GM21447 (cell line): ENCODE measurements at regions not wholly inside any gene's neighbourhood (a gene's known extent, or its start where the extent isn't known, plus 50 kb on each side); places are given as distances from the start of the nearest gene placed in this dataset.

Experiments
- ATAC-seq: cut with Tn5 transposase; IDR thresholded peaks from one replicate; pipeline ENCODE4 v1.9.1; 2021; ENCODE audit not compliant: unreplicated experiment

DNA sequence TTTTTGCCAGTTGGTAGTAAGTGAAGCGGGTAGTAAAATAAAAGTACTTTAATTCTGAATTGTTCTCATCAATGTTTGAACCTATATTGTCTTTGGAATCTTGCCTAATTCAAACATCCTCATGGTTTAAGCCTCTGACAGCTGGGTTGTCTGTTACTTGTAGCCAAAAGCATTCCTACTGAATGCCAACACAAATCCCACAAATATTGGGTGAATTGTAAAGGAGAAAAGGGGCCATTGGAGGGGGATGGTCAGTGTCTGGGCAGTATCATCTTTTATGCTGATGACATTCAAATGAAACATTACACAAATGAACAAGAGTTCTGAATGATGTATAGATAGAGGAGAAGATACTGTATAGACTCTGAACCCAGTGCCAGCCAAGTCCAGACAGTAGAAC is 309.5 kb downstream of the OSTF1 start:
- ATAC-seq: no peak

DNA sequence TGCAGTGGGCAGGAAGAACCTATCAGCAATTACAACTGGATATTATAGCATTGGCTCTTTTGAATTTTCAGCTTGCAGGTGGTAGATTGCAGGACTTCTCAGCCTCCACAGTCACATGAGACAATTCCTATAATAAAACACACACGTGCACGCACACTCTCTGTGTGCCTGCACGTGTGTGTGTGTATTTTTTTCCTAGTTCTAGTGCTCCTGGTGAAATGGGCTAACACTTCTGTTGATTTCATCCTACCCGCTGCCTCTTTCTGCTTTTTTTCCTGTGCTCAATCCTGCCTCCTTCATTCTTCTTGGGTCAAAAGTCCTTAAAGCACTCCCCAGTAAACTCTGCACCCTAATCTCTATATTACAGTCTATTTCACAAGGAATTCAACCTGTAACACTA is 320.1 kb downstream of the OSTF1 start:
- no peak for ATAC-seq

DNA sequence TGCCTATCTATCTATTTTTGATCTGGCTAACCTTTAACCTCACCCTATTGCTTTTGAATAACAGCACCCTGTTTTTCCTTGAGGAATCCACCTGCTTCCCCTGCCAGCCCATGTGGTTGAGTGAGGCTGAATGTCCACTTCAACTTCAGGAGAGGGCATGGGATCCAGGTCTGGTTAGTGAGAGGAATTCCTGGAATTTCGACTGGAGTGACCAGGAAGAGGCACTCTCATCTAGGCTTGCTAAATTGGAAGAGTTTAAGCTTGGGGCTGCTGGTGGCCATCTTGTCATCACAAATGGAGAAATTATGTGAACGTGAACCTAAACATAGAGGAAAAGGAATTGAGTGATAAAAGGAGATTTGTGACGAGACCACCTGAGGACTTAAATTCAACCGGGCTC is 322.1 kb downstream of the OSTF1 start:
- ATAC-seq: no peak

DNA sequence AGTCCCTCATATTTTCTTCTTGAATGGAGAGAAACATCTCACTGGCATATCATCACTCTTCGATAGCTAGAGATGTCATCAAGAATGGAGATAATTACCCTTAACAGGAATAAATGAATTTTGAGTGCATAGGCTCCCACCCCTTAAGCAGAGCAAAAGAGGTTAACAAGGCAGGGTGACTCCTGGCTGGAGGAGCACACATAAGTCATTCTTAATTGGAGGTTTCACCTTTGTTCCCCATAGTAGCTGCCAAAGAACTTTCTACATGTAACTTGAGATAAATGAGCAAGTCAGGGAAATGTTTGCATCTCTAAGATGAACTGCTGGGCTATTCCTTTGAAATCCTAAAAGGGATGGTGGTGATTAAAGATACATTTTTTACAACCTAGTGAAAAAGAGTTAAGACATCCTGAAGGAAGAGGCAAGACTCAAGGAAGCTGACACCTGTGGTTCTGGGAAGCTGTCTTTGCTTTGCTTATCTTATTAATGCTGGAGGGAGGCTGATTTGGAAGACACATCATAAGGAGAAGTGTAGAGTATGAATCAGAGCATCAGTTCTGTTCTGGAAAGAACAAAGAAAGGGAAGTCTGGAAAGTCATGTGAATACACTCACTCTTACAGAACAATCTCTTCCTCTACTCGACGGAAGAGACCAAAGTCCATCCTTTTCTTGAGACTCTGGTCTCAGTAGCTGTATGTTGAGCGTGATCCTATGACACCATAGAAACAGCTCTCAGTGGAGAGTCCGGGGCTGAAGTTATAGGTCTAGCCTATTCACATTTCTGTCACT is 326.3 kb downstream of the OSTF1 start:
- ATAC-seq: no peak

DNA sequence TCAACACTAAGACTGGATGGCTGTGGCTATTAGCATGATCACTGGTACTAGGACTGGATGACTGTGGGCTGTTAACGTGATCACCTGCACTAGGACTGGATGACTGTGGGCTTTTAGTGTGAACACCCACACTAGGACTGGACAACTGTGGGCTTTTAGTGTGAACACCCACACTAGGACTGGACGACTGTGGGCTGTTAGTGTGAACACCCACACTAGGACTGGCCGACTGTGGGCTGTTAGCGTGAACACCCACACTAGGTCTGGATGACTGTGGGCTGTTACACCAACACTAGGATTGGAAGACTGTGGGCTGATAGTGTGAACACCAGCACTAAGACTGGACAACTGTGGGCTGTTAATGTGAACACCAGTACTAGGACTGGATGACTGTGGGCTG is 329.2 kb downstream of the OSTF1 start:
- no peak for ATAC-seq

DNA sequence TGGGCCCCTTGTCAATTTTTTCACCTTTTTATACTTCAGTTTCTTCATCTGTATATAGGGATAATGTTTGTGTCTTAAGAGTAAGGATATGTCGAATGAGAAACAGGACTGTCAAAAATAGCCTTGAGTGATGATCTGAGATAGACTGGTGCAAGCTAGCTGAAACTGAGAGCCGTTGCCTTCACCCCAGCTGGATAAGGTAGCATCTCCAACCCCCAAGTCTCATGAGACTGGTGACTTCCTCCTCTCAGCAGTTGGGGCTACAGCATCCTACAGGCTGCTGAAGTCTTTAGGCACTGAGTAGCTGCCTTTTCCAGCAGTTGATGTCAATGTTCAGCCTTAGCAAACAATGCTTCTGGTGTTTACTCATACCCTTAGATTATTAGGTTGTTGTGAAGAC is 330.2 kb downstream of the OSTF1 start:
- ATAC-seq: no peak

DNA sequence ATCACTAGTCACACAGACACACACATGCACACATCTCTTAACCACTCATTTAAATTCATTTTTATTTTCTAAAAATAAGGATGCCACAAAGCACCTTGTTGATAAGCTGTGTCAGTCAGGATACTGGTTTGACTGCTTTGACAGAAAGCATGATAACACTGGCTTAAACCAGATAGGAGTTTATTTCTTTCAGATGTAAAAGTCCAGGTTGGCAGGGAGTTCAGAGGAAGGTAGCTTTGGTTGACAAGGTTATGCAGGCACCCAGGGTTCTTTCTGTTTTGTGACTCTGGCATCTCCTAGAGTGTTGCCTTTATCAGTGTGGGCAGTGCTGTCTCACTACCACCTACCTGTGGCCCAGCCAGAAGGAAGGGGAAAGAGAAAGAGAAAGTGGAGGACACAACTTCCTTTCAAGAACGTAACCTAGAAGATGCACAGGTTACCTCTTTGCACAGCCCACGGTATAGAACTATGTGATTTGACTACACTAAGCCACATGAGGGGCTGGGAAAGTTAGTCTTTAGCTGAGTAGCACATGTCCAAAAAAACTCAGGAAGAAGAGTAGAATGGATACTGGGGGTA is 334.7 kb downstream of the OSTF1 start:
- no peak for ATAC-seq

DNA sequence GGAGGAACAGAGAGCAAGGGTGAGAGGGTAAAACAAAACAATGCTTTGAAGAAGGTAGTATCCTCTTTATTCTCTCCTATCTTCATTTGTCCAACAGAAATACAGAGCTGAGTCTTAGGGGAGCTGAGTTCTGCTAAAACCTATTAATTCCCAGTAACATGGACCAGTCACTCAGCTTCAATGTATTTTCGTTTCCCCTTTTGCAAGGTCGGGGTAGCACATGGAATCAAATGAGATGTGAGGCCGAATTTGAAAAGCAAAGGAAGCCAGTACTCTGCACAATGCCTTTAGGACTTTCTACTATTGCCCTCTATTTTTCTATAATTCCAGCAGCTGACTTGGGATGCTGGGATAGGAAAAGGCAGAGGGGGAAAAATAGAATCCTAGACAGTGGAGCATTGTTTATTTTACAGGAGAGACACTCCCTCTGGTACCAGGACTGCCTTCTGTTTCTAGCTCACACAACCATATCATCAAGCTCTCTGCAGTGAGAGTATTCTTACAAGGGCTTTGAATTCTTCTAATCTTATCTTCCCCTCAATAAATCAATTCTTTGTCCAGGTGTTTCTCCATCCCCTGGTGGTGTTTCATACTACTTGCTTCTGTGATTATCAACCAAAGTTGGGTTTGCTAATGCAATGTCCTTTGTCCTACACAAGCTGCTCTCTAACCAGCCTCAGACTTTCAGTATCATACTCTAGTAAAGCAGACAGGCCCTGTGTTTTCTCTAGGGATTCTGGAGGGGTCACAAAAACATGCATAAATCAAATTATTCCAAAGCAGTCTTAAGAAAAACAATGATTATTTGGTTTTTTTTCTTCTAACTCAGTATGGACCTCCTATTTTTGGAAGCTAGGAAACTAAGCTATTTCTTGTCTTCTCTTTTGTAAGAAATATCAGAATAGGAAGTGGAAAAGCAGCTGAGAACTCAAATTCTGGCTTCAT is 341.5 kb downstream of the OSTF1 start:
- no peak for ATAC-seq

DNA sequence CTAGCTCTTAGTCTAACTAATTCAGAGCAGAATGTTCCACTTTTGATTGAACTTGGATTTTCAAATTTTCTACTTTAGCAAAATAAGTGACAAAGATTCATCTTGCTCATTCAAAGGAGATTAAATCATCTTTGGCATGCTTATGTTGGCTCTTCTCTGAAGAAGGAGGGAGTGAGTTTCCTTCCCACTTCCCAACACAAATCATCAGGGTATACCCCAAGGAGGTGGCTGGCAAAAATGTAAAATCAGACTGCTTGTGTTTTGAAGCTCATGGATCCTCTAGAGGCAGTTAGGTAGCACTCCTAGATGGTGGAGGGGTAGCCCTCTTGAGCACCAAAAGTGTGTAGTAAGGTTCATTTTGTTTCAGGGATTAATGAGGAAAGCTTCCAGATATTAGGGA is 343.1 kb downstream of the OSTF1 start:
- ATAC-seq: no peak

DNA sequence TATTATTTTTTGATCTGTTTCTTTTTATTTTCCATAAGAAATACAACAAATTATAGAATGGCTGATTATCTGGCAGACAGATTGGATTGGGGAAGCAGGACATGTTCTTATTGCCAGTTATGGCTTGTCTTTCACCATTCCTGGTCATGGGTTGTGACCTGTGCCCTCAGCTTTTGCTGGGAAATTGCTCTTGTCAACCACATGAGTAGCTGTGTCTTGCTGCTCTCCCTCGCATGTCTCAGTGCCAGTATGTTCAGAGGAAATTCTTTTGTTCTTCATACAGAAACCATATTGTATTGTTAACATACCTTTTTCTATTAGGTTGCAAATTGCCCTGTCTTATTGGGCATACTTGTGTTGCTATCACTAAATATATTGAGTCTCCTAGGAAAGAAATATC is 344.1 kb downstream of the OSTF1 start:
- no peak for ATAC-seq

DNA sequence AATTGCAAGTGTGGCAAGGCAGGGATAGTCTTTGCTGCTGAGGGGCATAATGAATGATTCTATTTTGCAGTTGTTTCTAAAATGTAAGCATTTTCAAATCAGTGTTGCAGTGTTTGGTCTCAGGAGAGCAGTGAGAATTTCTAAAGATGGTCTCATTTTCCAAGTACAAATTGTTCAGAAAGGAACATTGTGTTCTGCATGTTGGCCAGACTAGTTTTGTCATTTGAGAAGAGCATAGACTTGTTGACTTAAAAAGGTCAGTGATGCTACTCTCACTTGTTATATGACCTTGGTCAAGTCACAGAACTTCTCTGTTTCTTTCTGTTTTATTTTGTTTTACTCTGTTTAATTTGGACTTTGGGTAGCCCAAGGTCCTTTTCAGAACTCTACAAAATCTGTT is 344.6 kb downstream of the OSTF1 start:
- ATAC-seq: no peak

DNA sequence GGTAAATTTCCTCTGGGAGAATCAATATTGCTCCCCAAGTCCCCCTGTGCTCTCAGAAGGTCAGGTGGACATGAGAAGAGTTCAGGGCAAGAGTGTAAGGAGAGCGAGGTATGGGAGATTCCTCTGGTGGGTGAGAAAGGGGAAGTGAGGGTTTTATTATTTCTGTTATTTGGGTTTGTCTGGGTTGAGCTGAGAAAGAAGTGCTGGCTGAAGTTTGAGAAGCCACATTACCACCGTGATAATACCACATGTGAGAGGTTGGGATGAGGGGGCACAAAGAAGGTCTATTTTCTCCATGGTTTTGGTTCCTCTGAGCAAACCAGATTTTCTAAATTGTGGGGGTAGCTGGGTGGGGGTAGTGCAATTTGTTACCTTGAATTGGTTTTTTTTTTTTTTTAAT is 350.4 kb downstream of the OSTF1 start:
- ATAC-seq: no peak

DNA sequence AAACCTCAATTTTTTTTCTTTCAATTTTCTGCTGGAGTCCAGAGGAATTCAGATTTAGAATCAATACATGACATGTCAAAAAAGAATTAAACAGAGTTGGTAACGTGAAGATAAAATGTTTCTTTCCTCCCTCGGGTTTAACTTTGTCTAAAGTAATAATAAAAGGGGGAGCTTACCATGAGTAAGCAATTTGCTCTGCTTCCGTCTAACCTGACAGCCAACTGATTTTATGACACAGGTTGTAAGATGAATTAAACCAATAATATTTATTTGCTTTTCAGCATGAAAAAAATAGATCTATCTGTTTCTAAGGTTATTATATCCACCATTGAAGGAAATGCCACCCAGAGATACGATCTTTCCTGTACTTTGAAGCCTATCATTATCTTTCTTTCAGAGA is 352.6 kb downstream of the OSTF1 start:
- no peak for ATAC-seq

DNA sequence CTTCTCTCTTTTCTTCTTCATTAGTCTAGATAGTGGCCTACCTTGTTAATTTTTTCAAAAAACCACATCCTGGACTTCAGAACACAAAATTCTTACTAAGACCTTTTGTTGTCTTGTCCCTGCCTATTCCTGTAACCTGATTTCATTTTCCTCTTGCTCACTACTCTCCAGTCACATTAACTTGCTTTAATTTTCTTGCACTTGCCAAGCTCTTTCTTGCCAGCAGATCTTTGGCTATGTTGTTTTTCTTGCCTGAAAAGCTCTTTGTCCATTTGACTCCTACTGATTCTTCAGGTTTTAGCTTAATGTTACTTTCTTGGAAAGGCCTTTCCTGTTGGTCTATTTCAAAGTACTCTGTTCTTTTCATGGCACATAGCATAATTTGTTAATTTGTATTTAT is 356.8 kb downstream of the OSTF1 start:
- no peak for ATAC-seq

DNA sequence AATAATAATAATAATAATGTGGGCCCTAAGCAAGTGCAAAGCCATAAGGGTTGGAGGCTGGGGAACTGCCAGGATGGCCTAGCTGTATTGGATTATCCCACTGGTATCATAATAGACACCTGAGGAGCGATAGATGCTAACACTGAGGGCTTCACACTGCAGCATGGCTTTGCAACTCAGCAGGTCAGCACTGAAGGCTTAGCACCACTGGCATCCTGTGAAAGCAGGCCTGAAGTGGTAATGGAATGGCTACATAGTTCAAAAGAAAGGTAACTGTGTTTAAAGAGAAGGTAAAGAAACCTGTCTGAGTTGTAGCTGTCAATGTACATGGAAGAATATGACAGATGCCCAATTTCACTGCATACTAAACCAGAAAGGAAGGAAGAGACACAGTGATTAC is 359.0 kb downstream of the OSTF1 start:
- ATAC-seq: no peak

DNA sequence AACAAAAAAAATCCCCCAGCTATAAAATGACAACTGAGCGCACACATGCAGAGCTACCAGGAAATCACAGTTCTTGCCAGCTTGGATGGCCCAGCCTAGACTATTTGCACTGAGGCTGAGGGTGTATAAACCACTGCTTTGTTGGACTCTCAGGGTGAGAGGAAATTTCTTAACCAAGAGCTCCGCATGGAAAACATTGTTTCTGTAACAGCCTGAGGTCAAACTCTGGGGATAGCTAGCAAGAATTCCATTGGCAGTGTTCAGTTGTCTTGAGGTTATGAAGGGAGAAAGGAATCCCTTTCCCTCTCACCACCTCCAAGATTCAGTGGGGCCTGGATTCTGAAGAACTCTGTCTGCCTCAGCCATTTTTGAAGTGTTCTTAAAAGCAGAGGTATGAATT is 360.0 kb downstream of the OSTF1 start:
- no peak for ATAC-seq

DNA sequence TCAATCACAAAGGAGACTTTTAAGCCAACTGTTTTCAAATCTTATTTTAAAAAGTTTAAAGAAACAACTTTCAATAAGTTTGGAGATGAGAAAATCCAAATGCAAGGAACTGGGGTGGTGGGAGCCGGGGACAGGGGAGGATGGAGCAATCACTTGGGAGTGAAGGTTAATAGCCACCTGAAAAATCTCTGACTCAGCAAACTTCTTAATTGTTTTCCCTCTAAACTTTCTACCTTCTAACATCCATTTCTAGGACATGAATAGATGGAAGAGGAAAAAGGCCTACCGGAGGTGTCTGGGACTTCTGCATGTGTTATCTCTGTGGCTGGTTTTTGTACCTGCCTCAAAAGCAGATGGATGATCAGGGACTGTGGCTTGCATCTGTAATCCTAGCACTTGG is 360.6 kb downstream of the OSTF1 start:
- ATAC-seq: no peak

DNA sequence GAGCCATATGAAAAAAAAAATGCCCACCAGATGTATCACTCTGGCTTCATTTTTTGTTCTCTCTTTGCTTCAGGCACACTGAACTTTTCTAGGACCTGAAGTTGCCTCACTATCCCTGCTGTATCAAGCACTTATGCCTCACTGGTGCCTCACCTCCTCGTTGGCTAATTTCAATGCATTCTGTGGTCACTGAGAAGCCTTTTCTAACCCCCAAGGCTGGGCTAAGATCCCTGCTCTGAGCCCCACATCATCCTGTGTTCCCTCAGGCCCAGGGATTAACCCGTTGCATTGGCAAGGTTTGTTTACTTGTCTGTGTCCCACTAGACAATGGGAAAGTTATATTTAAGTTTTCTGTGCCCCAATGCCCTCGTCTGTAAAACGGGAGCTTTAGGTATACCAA is 362.7 kb downstream of the OSTF1 start:
- no peak for ATAC-seq

DNA sequence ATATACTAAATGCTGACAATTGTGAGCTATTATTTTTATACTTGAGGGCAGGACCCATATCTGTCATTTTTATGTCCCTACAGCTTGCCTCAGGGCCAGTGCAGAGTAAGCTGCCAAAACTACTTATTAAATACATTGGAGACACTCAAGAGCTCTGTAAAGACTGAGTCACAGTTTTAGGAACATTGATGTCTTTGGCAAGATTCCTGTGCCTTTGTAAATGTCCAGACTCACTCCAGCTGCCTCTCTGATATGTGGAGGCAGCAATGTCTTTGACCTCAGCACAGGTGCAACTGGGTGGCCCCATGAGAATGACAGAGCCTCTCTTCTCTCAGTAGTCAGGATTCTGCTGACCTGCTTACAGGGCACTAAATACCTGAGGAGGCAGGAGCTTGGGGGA is 363.2 kb downstream of the OSTF1 start:
- ATAC-seq: no peak

DNA sequence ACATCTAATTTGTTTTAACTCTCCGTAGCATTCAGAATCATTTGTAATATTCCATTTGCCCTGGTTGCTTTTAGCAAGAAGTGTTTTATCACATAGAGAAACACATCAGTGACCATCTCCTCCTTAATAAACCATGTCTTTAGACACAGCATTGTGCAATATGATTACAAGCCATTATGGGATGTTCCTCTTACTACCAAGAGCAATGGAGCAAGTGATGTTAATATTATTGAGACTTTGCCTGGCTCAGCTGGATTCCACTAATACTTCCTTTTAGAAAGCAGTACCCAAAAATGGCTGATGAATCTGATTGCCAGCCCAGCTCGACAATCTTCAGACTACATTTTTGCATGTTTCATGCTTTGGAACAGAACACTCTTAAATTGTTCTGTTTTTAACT is 364.2 kb downstream of the OSTF1 start:
- ATAC-seq: no peak

DNA sequence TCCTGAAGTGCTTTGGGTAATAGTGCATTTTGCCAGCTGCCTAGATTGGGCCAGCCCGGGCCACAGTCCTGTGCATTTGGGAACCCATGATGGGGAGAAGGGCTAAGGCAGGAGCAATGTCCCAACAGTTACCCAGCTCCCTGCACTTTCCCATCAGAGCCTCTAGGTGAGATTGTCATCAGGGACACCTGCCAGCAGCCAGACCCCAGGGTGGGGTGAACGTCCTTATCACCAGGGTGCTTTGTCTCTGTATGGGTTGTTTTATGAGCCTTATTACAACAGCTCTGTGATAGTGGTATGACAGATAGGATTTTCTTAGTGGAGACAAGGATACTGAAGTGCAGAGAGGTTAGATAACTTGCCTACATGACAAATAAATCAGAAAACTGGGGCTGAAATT is 365.7 kb downstream of the OSTF1 start:
- ATAC-seq: no peak

DNA sequence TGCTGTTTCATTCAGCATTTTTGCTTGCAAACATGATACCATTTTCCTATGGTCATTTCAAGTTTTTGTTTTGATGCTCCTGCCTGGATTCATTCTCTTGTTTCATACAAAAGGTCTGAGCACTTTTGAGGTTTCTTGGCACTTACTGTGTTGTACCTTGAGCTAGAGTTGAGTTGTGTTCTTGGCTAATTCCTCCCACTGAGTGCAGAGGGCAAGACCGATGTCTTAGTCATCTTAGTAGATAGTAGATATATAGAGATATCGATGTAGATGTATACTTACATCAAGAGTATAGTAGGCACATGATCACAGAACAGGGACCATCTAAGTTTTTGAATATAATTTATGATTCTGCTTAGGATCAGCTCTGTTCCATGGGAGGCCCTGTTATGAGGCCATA is 366.6 kb downstream of the OSTF1 start:
- ATAC-seq: no peak
